Gastroesophageal sphincter (tissue), 4 donors: ENCODE measurements at regions not wholly inside any gene's neighbourhood (a gene's known extent, or its start where the extent isn't known, plus 50 kb on each side); places are given as distances from the start of the nearest gene placed in this dataset.

Source experiments
- ATAC-seq: fragments of 150-250 bp; one replicate; pipeline ENCODE4 v1.9.1; 2016; ENCODE audit warnings: mild to moderate bottlenecking, moderate library complexity
- H3K27ac ChIP-seq, 4 donors: fragments of 200-600 bp; sonication (generic) in 3 of 4; 1 replicate in 3 of 4; 2 replicates in 1 of 4; pipeline ENCODE4 v1.5.1; 2016 to 2019
- H3K27me3 ChIP-seq: fragments of 200-600 bp; sonication (generic); one replicate; pipeline ENCODE4 v1.5.1; 2019
- H3K36me3 ChIP-seq, 2 donors: fragments of 200-600 bp; sonication (generic); one replicate each; pipeline ENCODE4 v1.5.1; 2019; ENCODE audit warnings: control low read depth in 1 of 2
- H3K4me1 ChIP-seq, 3 donors: fragments of 200-600 bp; sonication (generic); 1 replicate in 2 of 3; 2 replicates in 1 of 3; pipeline ENCODE4 v1.5.1; 2016 to 2019; ENCODE audit warnings: control low read depth in 2 of 3
- H3K4me3 ChIP-seq, 2 donors: fragments of 200-600 bp; sonication (generic); one replicate each; pipeline ENCODE4 v1.5.1; 2019; ENCODE audit warnings: mild to moderate bottlenecking in 1 of 2, moderate library complexity in 1 of 2
- H3K9me3 ChIP-seq, 3 donors: fragments of 200-600 bp; sonication (generic); one replicate each; pipeline ENCODE4 v1.5.1; 2017 to 2019; ENCODE audit warnings: control low read depth in 2 of 3
- EP300 ChIP-seq: sonication (generic); formaldehyde crosslinking; IDR thresholded peaks from one replicate; pipeline ENCODE4 v1.6.1; 2017; ENCODE audit warnings: antibody characterized with exemption, mild to moderate bottlenecking
- POLR2A ChIP-seq, 2 donors: fragments of 450-650 bp; IDR thresholded peaks; one replicate each; pipeline ENCODE4 v1.6.1; 2017; ENCODE audit warnings: antibody characterized with exemption in 2 of 2, mild to moderate bottlenecking in 2 of 2, moderate library complexity in 1 of 2
- POLR2AphosphoS5 ChIP-seq: sonication (generic); formaldehyde crosslinking; IDR thresholded peaks from one replicate; pipeline ENCODE4 v1.6.1; 2017; ENCODE audit warnings: antibody characterized with exemption
- WGBS, 2 donors: methylation state at CpG; one replicate each; pipeline ENCODE4 v1.1.5; 2018; ENCODE audit warnings: low coverage in 1 of 2; 5-methylcytosine and 5-hydroxymethylcytosine counted together
- TF ChIP-seq, protein P1 (sequence below), 4 experiments: fragments of 200-600 bp in 2 of 4; fragments of 450-650 bp in 2 of 4; sonication (generic) in 1 of 4; IDR thresholded peaks; one replicate each; pipeline ENCODE4 v1.5.1; 2017 to 2019; ENCODE audit warnings: antibody characterized with exemption in 4 of 4, mild to moderate bottlenecking in 2 of 4, moderate library complexity in 2 of 4

DNA sequence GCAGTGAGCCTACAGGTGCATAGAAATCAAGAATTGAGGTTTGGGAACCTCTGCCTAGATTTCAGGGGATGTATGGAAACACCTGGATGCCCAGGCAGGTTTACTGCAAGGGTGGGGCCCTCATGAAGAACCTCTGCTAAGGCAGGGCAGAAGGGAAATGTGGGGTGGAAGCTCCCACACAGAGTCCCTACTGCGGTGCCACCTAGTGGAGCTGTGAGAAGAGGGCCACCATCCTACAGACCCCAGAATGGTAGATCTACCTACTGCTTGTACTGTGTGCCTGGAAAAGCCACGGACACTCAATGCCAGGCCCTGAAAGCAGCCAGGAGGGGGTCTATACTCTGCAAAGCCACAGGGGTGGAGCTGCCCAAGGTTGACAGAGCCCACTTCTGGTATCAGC is 533.5 kb downstream of the GPAM start:
- ATAC-seq, result no peak
- WGBS, 2 donors, result 83% methylated on average over 1 of the region's 2 CpGs; no CpG with 5 or more reads in 1 of the 2 donors
- Histone ChIP-seq H3K4me1 (no peaks in the 10 kb centered on the region), H3K27me3 (no peaks in the 10 kb centered on the region), H3K4me3 (no peak overlapping the region), H3K36me3 (no peaks in the 10 kb centered on the region), H3K9me3 (peaks cover 0 to 27% (median 0%) of the 10 kb centered on the region in 3 donors), H3K27ac (no peak overlapping the region)
- no peak for TF ChIP-seq POLR2A (IDR thresholded peaks at IDR 0.05)

- Histone ChIP-seq H3K4me1 (no peaks in the 10 kb centered on the region), H3K27me3 (no peaks in the 10 kb centered on the region), H3K27ac (no peak overlapping the region), H3K4me3 (no peak overlapping the region), H3K36me3 (no peaks in the 10 kb centered on the region), H3K9me3 (no peaks in the 10 kb centered on the region)
- ATAC-seq, result no peak
- TF ChIP-seq POLR2A (IDR thresholded peaks at IDR 0.05) (no peak), EP300 (no peak), POLR2AphosphoS5 (no peak)
- TF ChIP-seq, protein P1, sequence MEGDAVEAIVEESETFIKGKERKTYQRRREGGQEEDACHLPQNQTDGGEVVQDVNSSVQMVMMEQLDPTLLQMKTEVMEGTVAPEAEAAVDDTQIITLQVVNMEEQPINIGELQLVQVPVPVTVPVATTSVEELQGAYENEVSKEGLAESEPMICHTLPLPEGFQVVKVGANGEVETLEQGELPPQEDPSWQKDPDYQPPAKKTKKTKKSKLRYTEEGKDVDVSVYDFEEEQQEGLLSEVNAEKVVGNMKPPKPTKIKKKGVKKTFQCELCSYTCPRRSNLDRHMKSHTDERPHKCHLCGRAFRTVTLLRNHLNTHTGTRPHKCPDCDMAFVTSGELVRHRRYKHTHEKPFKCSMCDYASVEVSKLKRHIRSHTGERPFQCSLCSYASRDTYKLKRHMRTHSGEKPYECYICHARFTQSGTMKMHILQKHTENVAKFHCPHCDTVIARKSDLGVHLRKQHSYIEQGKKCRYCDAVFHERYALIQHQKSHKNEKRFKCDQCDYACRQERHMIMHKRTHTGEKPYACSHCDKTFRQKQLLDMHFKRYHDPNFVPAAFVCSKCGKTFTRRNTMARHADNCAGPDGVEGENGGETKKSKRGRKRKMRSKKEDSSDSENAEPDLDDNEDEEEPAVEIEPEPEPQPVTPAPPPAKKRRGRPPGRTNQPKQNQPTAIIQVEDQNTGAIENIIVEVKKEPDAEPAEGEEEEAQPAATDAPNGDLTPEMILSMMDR (IDR thresholded peaks at IDR 0.05), result no peak
Measured at GRCh38 chr10:111656066-111656465, 527.5 kb downstream of the GPAM start.

- WGBS, 2 donors, result 50 to 60% methylated on average over 1 of the region's 1 CpG
Measured at GRCh38 chr10:111677759-111678158, 505.8 kb downstream of the GPAM start.

GRCh38 chr10:111686796-111687195 is 496.8 kb downstream of the GPAM start:
- Histone ChIP-seq H3K9me3 (no peaks in the 10 kb centered on the region), H3K36me3 (no peaks in the 10 kb centered on the region), H3K27me3 (no peaks in the 10 kb centered on the region), H3K4me3 (no peak overlapping the region), H3K27ac (no peak overlapping the region), H3K4me1 (no peaks in the 10 kb centered on the region)
- no peak for ATAC-seq
- no peak for TF ChIP-seq POLR2A (IDR thresholded peaks at IDR 0.05)
- no peak for TF ChIP-seq EP300
- TF ChIP-seq, protein P1 (IDR thresholded peaks at IDR 0.05), result no peak
- TF ChIP-seq POLR2AphosphoS5, result no peak
- WGBS, 2 donors, result 74 to 82% methylated on average over 5 to 7 of the region's 7 CpGs

More at GRCh38 chr10:111677759-111678158, 505.8 kb downstream of the GPAM start:
- Histone ChIP-seq H3K36me3 (no peaks in the 10 kb centered on the region), H3K9me3 (no peaks in the 10 kb centered on the region), H3K27ac (no peak overlapping the region), H3K4me1 (no peaks in the 10 kb centered on the region), H3K4me3 (no peak overlapping the region), H3K27me3 (no peaks in the 10 kb centered on the region)
- ATAC-seq, result no peak
- TF ChIP-seq, protein P1 (IDR thresholded peaks at IDR 0.05), result no peak
- no peak for TF ChIP-seq POLR2A (IDR thresholded peaks at IDR 0.05)
- TF ChIP-seq POLR2AphosphoS5, result no peak
- TF ChIP-seq EP300, result no peak

DNA sequence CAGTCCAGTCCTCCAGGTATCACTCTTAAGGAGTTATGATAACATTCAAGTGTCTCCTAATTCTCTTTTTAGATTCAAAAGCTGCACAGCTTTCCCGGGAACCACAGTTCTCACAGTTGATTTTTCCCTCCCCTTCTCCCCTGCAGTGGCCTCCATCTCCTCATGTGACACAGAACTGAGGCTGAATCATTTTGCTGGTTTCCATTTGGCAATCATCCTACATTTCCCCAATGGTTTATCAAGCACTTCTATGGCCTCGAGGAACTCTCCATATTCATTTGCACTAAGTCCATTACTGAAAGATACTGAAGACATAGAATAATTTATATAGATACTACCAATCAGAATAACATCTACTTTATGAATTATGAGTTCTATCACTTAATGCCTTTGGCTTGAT is 484.9 kb downstream of the GPAM start:
- TF ChIP-seq, protein P1 (IDR thresholded peaks at IDR 0.05), result no peak
- TF ChIP-seq EP300, result no peak
- no peak for TF ChIP-seq POLR2AphosphoS5
- no peak for TF ChIP-seq POLR2A (IDR thresholded peaks at IDR 0.05)
- no peaks in the 10 kb centered on the region for H3K27me3 ChIP-seq
- no peaks in the 10 kb centered on the region for H3K4me1 ChIP-seq
- H3K36me3 ChIP-seq, result no peaks in the 10 kb centered on the region
- H3K27ac ChIP-seq, result no peak overlapping the region
- WGBS, 2 donors, result 60 to 70% methylated on average over 2 of the region's 2 CpGs
- no peaks in the 10 kb centered on the region for H3K9me3 ChIP-seq
- no peak overlapping the region for H3K4me3 ChIP-seq
- no peak for ATAC-seq
